ENCODE measurements at regions not wholly inside any gene's neighbourhood (a gene's known extent, or its start where the extent isn't known, plus 50 kb on each side); places are given as distances from the start of the nearest gene placed in this dataset.

- TF ChIP-seq ZNF70 (CRISPR knock-in tag; IDR thresholded peaks at IDR 0.05) (no peak), RARB (CRISPR knock-in tag; IDR thresholded peaks at IDR 0.05) (no peak), ZC3H10 (CRISPR knock-in tag; IDR thresholded peaks at IDR 0.05) (no peak), ISL1 (CRISPR knock-in tag; IDR thresholded peaks at IDR 0.05) (no peak), PATZ1 (CRISPR knock-in tag; IDR thresholded peaks at IDR 0.05; ENCODE audit: borderline replicate concordance) (no peak)
Measured at GRCh38 chr22:47566491-47566890, 804.0 kb downstream of the TBC1D22A start.

Data from SK-N-SH treated with all-trans-retinoic acid at 6 μM for 48 hours (cell line).